ENCODE measurements at regions not wholly inside any gene's neighbourhood (a gene's known extent, or its start where the extent isn't known, plus 50 kb on each side); places are given as distances from the start of the nearest gene placed in this dataset.
"Not testable (repeated sequence)": the region's sequence is repeated elsewhere in the genome, so short reads cannot be mapped to it uniquely, and the experiment has no call there.

DNA sequence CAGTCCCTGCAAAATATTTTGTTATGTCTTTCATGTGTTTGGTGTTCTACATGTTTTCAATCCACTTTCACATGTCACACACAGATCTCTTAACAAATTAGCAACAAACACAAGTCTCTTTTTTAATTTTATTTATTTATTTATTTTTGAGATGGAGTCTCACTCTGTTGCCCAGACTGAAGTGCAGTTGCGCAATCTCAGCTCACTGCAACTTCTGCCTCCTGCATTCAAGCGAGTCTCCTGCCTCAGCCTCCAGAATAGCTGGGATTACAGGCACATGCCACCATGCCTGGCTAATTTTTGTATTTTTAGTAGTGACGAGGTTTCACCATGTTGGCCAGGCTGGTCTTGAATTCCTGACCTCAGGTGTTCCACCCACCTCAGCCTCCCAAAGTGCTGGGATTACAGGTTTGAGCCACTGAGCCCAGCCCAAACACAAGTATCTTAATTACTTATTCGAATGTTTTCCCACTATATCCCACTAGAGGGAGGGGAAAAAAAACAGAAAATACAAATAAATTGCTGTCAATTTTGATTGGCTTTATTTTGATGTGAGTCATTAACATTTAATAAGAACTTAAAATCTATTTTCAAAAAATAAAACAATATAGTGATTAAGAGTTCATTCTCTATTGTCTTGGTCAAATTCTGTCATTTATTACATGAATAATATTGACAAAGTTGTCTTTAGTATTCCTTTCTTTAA, 1641.0 kb upstream of the CELF4 start:
- DNase-seq (ENCODE audit: low spot score) = not testable (repeated sequence)

DNA sequence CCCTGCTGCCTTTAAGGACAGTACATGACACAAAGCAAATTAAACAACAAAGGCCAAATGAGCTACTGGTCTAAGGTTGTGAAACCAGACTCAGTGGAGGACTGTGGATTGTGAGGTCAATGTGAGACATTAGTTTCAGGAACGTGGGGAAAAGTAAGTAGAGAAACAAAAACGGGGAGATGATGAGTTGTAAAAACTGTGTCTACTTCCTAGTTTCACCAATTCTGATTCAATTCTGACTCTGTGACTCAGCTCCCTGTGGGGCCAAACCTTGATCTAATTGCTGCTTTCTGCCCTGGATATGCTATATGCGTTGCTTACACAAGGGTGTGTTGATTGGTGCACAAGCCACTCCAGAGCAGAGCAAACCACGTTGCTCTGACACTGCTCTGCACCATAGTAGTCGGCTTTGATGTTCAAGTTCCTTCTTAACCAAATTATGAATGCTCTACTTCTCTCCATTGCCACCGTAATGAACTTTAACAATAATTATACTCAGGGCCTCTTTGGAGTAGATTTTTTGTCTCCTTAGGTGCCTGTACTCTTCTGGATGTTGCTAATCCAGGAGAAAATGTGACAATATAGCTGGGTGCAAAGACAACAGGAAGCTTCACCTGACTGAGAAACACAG, 1640.1 kb upstream of the CELF4 start:
- no peak for DNase-seq (ENCODE audit: low spot score)

DNA sequence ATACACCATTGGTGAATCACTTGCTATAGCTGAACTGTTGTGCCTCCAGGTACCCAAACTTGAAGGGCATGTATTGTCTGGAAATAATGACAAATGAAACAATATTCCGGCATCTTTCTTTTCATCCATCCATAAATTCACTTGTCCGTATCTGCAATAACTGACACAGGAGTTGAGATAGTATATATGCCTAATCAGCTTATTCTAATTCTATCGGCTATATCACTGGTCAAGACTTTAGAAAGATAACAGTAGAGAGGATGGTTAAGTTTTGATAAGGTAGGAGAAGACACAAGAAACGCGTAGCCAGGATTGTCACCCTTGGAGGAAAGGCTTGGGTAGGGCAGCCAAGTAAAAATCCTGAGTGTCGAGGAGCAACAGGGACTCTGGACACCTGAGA, 1634.6 kb upstream of the CELF4 start:
- DNase-seq (ENCODE audit: low spot score) = no peak

DNA sequence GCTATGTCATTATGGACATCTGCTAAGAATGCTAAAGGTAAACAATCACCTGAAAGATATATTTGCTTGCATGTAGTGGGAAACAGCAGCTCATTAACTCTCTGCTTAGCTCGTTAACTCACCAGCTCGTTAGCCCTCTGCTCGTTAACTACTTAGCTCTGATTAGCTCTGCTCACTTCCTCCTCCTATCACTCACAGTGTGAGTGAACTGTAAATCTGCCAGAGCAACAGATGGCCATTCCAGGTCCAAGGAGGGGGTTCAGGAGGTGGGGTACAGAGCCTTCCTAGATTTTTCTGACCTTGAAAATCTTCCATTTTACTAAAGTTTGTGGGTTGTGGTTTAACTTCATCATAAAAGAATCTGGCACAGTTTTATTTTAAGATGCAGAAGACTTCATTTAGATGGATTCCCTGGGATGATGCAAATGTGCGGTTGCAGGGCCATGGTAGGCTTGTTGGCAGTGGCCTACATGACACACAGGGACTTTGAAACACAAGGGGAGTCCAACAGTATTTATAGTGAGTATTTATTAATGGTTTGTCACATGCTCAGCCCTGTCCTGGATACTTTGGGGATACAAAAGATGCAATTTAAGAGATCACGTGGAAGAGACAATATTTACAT, 1633.7 kb upstream of the CELF4 start:
- no peak for DNase-seq (ENCODE audit: low spot score)

DNA sequence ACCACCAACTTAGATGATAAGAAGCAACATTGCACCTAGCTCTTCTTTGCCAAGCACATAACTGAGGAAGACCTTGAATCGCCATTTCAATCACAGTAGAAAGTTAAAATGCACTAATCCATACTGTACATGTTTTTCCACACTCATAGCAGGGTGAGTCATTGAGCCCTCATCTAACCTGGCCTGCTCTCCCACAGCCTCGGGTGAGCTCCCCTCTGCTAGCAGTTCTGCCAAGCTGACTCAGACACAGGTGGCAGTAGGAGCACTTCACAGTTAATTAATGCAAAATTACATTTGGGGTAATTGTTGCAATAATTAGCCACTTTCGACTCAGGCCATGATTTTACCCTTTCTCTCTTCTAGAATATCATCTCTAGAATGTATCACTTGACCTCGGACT, 1632.8 kb upstream of the CELF4 start:
- DNase-seq (ENCODE audit: low spot score) = no peak

DNA sequence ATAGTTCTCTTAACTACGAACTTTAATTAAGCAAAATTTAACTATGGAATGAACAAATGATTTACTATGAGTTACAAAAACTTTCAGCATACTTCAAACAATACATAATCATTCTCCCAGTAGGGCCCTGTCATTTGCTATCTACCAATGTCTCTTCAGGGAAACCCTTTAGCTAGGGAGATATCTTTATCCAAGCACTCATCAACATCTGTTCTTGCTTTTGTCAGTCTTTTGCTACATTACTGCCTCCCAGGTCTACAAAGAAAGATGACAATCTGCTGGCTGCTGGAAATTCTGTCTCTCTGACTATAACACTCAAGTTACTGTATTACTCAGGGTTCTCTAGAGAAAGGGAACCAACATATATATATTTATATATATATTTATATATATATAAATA, 1626.3 kb upstream of the CELF4 start:
- DNase-seq (ENCODE audit: low spot score) = no peak

DNA sequence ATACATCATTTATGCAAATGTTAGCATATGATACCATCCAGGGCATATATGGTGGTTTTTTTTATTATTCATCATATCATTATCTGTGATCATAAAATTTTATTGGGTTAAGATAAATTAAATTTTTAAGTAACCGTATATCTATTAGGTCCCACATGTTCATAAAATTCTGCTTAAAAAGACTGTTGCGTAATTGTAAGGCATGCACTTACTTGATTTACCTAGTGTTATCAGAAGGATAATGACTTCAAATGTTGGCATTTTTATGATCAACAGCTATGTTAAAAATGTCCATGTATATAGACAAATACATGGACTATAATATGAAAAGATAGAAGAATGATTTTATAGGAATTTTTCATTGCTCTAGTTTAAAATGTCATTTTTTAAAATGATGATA, 1625.5 kb upstream of the CELF4 start:
- no peak for DNase-seq (ENCODE audit: low spot score)

DNA sequence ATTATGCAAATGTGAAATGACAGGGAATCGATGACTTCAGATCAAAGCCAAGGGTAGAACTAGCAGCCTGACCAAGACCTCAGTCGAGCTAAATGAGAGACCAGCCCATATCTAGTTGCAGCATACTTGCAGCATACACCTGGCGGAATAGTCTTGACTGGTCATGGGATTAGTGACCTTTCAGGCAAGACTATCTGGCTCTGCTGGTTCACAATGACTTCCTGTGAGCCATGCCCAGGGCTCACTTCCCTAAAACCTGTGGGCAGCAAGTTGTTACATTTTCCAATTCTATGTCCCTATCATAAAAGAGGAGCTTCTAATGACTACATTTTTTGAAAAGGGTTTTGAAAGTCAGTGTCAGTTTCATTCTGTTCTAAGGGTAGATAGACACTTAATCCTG, 1624.9 kb upstream of the CELF4 start:
- DNase-seq (ENCODE audit: low spot score) = no peak

DNA sequence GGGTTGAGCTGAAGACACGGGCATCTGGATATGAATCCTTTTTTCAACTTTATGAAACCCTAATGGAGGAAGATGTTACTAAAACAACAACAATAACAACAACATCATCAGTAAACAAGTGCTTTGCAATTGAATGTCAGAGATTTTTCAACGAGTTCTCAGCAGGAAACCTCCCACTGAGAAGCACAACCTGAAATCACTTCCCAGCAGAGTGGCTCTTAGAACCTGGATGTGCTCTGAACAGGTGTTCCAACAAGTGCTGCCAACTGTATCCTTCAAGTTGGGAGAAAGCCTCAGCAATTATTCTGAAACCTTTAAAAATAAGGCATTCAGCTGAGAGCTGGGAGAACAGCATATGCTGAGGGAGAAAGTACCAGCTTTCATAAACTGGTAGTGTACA, 1622.7 kb upstream of the CELF4 start:
- DNase-seq (ENCODE audit: low spot score) = no peak

DNA sequence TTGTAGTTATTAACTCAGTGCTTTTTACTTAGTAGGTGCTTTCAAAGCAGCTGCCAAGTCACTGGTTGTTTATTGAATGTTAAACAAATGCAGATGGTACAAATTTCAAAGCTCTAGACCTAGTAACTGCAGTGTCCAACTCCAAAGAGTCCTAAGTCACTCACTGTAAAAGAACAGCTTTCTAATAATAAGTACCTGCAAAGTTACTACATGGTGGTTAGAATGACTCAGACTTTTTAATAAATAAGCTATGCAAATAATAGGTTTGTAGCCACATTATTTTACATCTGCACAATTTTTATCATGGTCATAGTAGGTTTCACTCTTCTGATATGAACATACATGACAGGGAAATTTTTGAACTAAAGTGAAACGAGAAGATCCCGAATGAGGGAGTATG, 1620.4 kb upstream of the CELF4 start:
- DNase-seq (ENCODE audit: low spot score) = no peak

DNA sequence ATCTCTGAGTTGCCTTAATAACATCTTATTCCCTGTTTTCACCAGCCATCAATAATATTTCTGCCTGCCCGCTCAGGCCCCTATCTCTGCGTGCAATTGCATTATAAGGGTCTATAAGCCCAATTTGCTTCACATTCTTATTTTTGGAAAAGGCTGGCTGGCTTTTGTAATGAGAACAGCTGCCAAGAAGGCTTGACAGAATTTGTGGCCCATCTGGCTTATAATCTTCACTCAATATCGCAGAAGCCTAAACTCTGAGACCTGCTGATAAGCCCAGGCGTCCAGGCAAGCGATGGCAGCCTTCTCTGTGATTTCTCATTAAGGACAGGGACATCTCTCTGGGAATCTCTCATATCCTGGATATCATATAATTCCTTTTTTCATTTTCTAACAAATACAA, 1618.6 kb upstream of the CELF4 start:
- DNase-seq (ENCODE audit: low spot score) = no peak

DNA sequence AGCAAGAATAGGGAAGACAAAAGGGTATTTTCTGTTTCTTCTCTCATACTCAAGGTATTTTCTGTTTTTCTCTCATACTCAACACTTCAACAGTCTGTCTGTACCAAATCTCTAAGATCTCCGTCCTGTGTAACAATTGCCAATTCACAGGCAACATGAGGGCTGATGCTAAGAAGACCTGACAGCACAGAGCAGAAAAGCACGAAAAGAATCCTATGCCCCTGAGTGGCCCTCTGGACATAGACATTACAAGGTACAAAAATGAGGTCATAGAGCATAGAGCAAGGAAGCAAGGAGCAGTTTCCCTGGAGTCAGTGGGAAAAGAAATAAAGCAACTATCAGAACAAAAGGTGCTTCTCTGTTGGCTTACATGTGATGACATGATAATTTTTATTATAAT, 1612.6 kb upstream of the CELF4 start:
- DNase-seq (ENCODE audit: low spot score) = no peak

DNA sequence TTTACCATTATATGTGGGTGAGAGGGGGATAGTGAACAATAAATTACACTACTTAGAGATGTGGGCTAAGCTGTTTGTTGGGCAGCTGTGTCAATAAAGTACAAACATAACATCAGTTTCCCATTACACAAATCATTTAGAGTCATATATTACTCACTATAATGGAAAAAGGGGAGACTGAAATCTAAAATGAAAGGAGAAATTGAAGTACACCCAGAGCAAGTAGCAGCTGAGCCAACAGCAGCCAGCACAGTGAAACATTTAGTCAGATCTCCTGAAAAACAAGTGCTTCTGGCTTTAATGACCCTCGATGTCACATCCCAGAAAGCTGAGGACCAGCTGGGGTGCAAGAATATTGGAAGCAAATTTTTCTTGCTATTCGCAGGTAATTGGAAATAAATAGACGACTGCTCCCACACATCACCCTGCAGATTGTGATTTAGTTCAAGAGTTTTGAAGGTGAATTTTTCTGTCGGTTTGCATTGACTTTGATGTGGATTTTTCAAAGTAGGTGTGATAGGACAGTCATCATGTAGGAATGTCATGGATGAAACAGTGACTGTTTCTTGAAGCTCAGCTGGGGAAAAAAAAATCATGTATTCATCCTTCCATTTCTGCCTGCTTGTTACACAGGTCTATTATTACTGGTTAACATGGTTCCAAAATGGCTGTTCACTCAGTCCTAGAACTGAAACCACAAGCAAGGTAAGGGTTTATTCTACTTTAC, 1607.3 kb upstream of the CELF4 start:
- peak; percentile 19 for DNase-seq (ENCODE audit: low spot score)

DNA sequence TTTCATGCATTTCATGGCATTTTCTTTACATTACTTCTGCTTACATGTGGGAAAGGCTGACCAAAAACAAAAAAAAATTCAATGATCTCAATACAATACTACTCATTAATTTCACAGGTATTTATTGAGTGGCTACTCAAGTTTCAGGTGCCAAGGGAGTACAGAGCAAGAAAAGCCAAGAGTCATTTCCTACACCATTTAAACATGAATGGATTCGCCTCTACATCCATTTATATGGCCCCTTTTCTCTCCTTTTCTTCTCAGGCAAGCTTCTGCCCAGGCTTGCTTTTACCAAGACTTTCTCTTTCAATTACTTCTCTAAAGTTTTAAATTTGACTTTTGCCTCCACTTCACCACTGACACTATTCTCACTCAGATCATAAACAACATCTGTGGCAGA, 1603.1 kb upstream of the CELF4 start:
- no peak for DNase-seq (ENCODE audit: low spot score)

DNA sequence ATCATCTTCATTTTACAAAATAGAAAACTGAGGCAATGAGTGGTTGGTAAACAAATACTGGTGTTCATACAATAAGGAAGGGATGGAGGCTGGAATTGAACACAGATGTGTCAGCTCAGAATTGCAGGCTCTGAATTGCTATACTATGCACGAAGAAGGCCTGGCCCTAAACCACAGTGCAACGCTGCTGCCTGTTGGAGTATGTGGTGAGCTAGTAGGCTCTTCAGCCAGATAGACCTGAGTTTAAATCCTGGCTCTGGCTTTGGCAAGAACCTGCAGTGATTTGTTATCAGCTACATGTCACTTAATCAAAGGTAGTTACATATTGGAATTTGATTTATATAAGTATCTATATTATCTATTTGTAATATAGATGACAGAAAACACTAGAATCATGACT, 1602.4 kb upstream of the CELF4 start:
- DNase-seq (ENCODE audit: low spot score) = no peak

DNA sequence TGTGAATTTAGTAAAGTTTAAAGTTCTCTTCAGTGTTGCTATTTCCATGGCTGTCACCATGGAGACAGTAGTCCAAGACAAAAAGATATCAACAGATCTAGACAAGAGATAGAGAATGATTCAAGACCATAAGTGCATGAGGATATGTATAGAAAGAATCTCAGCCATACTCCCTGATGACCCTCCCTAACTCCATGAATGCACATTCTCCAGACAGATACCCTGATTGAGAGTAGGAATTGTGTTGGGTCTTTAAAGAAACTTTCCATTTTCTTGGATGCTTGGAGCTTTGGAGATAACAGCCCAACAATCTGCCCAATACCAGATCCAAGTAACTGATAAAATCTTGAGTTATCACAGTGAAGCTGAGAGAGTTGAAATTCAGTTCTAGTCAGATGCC, 1601.2 kb upstream of the CELF4 start:
- no peak for DNase-seq (ENCODE audit: low spot score)

DNA sequence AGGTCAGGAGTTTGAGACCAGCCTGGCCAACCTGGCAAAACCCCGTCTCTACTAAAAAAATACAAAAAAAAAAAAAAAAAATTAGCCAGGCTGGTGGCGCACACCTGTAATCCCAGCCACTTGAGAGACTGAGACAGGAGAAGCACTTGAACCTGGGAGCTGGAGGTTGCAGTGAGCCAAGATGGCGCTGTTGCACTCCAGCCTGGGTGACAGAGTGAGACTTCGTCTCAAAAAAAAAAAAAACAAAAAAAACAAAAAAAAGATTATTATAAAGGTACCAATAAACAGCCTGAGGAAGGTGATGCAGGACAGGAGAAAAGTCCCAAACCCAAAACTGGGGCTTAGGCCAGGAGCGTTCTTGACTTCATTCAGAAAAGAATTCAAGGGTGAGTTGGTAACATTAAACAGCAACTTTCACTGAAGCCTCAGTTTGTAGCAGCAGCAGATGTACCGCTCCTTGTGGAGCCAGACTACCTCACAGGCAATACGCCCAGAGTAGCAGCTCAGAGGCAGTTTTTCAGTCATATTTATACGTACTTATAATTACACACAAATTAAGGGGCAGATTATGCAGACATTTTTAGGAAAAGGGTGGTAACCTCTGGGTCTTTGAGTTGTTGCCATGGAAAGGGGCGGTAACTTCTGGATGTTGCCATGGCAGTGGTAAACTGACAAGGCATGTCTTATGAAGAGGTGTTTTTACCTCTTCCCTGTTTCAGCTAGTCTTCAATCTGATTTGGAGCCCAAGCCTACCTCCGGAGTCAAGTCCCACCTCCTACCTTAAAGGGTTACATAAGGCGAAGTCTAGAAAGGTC, 1596.6 kb upstream of the CELF4 start:
- DNase-seq (ENCODE audit: low spot score) = no peak

DNA sequence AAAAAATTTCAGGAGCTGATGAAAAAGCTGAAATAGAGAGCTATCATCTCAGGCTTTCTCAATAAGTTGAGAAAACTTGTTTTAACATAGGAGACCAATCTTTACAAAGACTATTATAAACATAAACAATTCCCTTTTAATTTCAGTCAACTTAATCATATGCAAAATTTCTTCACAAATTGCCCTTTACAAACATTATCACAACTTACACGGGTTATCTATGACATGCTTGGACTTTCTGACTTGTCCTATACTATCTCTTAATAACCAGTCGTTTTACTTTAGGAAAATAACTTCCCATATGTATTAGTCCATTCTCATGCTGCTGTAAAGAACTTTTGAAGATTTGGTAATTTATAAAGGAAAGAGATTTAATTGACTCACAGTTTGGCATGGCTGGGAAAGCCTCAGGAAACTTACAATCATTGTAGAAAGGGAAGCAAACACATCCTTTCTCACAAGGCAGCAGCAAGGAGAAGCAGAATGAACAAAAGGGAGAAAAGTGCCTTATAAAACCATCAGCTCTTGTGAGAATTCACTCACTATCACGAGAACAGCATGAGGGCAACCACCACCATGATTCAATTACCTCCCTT, 1583.7 kb upstream of the CELF4 start:
- DNase-seq (ENCODE audit: low spot score) = no peak

DNA sequence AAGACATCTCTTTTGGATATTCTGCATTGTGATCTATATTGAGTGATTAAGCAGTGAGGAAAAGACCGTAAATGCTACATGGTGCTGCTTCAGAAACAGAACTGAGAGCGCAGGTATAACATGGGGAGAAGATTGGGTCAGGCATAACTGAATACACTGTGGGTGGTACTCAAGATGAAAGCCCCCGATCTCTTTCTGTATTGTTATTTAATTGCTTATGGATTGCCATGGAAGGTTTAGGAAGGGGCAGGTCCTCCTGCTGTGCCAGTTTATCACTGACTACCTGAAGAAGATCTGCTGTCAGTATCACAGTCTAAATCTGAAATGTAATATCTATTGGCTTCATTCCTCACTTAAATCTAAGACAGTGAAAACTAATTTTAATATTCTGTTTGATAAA, 1568.7 kb upstream of the CELF4 start:
- no peak for DNase-seq (ENCODE audit: low spot score)

DNA sequence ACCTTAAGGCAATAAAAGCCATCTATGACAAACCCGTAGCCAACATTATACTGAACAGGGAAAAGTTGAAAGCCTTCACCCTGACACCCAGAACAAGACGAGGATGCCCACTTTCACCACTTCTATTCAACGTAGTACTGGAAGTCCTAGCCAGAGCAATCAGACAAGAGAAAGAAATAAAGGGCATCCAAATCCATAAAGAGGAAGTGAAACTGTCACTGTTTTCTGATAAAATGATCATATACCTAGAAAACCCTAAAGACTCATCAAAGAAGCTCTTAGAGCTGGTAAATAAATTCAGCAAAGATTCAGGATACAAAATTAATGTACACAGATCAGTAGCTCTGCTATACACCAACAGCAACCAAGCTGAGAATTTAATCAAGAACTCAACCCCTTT, 1561.9 kb upstream of the CELF4 start:
- not testable (repeated sequence) for DNase-seq (ENCODE audit: low spot score)

DNA sequence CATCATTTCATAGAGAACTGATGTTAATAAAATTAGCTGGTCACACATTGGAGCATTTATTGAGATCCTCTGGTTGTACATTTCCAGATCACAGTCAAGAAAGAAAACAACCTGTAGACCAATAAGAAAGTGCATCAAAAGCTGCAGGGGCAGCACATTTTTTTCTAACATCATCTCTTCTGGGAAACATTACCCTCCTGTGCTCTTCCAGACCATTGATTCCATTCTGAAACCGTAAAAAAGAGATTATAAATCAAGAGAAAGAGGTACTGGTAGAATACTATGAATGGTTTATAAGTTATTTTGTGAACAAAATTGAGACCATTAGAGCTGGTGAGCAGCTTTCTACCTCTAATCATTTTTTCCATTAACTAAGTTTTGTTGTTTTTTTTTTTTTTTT, 1548.2 kb upstream of the CELF4 start:
- DNase-seq (ENCODE audit: low spot score) = no peak

DNA sequence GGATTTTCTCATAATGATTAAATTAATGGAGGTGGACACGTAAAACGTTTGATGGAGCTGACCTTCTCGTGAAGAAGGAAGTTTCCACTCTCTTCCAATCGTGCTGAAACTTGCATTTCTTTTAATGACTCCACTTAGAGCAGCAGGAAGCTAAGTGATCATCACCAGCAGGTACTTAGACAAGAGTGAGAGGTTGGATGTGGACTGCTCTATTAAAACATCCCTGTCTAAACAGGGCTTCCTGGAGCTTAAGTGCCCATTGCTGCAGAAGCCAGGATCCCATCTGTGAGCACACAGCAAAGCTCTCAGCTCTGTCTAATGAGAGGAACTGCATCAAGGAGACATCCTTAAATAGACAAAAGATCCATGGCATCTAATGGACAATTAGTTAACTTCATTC, 1539.5 kb upstream of the CELF4 start:
- DNase-seq (ENCODE audit: low spot score) = no peak
